Motor neuron (in vitro differentiated cells): ENCODE measurements at regions not wholly inside any gene's neighbourhood (a gene's known extent, or its start where the extent isn't known, plus 50 kb on each side); places are given as distances from the start of the nearest gene placed in this dataset.
A peak's percentile ranks its signal among the peaks of the same experiment; 100 is the strongest.

Experiments
- ATAC-seq, 8 experiments: fragments of 200-7000 bp; cut with Tn5 transposase; replicated peaks in 6 of 8; 2 replicates each; pipeline ENCODE4 v1.8.0; 2021; ENCODE audit warnings: mild to moderate bottlenecking in 8 of 8, moderate library complexity in 8 of 8
- H3K27ac ChIP-seq, 2 donors: fragments of 250-450 bp; sonication (Bioruptor Pico); 2 replicates each; pipeline ENCODE4 v1.9.0; 2021; ENCODE audit warnings: antibody characterized with exemption in 2 of 2, mild to moderate bottlenecking in 2 of 2, moderate library complexity in 1 of 2
- H3K4me1 ChIP-seq, 2 donors: fragments of 250-450 bp; sonication (Bioruptor Pico); replicated peaks in 1 of 2; 2 replicates each; pipeline ENCODE4 v1.6.1; 2021; ENCODE audit warnings: antibody characterized with exemption in 2 of 2, mild to moderate bottlenecking in 2 of 2, moderate library complexity in 1 of 2
- H3K4me3 ChIP-seq, 5 donors: fragments of 250-450 bp; sonication (Bioruptor Pico); 2 replicates each; pipeline ENCODE4 v1.9.0; 2021; ENCODE audit warnings: antibody characterized with exemption in 5 of 5, mild to moderate bottlenecking in 5 of 5, moderate library complexity in 4 of 5
- WGBS, 10 experiments: fragments of 450-650 bp; shearing (Covaris generic); methylation state at CpG; one replicate each; pipeline ENCODE4 v1.0.0; 2022; 5-methylcytosine and 5-hydroxymethylcytosine counted together
- in situ Hi-C, 9 experiments: fragments of 400-800 bp; cut with MboI; loops; one replicate each; pipeline ENCODE4 v1.15.0; 2021; ENCODE audit warnings: low sequenced_read_pairs in 9 of 9, low pct_unique_long_range_greater_than_20kb in 2 of 9; ENCODE audit not compliant: unreplicated experiment in 9 of 9

GRCh38 chr2:175872721-175873120 is 129.3 kb downstream of the LNPK start:
- Histone ChIP-seq H3K27ac (no peak overlapping the region), H3K4me1 (no peaks in the 10 kb centered on the region), H3K4me3 (no peak overlapping the region)
- ATAC-seq: no peak
- in situ Hi-C loops: no loop called here

GRCh38 chr2:175872005-175872348 is 130.1 kb downstream of the LNPK start:
- no peak overlapping the region for H3K27ac ChIP-seq
- H3K4me3 ChIP-seq: no peak overlapping the region
- 14 to 97% (median 85%) methylated on average over 1 to 5 of the region's 5 CpGs; no CpG with 5 or more reads in 1 of the 10 experiments for WGBS, 10 experiments
- in situ Hi-C loops: no loop called here
- no peaks in the 10 kb centered on the region for H3K4me1 ChIP-seq
- no peak for ATAC-seq

- no peak overlapping the region for H3K4me3 ChIP-seq
- ATAC-seq: no peak
- no peak overlapping the region for H3K27ac ChIP-seq
- in situ Hi-C loops: no loop called here
- 5 to 100% (median 84%) methylated on average over 1 to 3 of the region's 3 CpGs for WGBS, 10 experiments
- H3K4me1 ChIP-seq: no peaks in the 10 kb centered on the region
Measured at GRCh38 chr2:175871331-175872004, 130.6 kb downstream of the LNPK start.

- Histone ChIP-seq H3K27ac (no peak overlapping the region), H3K4me1 (peaks cover 8 to 13% of the 10 kb centered on the region in 2 donors), H3K4me3 (no peak overlapping the region)
- in situ Hi-C loops: no loop called here
- WGBS, 10 experiments: 50 to 100% (median 90%) methylated on average over 1 to 4 of the region's 4 CpGs; no CpG with 5 or more reads in 2 of the 10 experiments
- no peak for ATAC-seq
Measured at GRCh38 chr2:175865716-175866115, 136.4 kb downstream of the LNPK start.

- peaks cover 8 to 13% of the 10 kb centered on the region in 2 donors for H3K4me1 ChIP-seq
- ATAC-seq: peak in 6 of 8 experiments; percentile 60 to 96 (median 88)
- H3K27ac ChIP-seq: peak overlapping the region in 1 of 2 donors; percentile 6
- in situ Hi-C loops: no loop called here
- H3K4me3 ChIP-seq: no peak overlapping the region
- 24 to 54% (median 41%) methylated on average over 1 to 6 of the region's 7 CpGs; no CpG with 5 or more reads in 3 of the 10 experiments for WGBS, 10 experiments
Measured at GRCh38 chr2:175864137-175864850, 137.8 kb downstream of the LNPK start.

- WGBS, 10 experiments: 44 to 100% (median 86%) methylated on average over 1 of the region's 2 CpGs; no CpG with 5 or more reads in 4 of the 10 experiments
- in situ Hi-C loops: no loop called here
- Histone ChIP-seq H3K27ac (no peak overlapping the region), H3K4me1 (peaks cover 8 to 13% of the 10 kb centered on the region in 2 donors), H3K4me3 (no peak overlapping the region)
- peak in 3 of 8 experiments; percentile 20 to 73 (median 31) for ATAC-seq
Measured at GRCh38 chr2:175861958-175862357, 140.1 kb downstream of the LNPK start.

GRCh38 chr2:175855794-175856453 is 146.1 kb downstream of the LNPK start:
- in situ Hi-C loops: no loop called here
- H3K27ac ChIP-seq: no peak overlapping the region
- no peak overlapping the region for H3K4me3 ChIP-seq
- peak; percentile 8 to 91 (median 55) for ATAC-seq
- 17 to 100% (median 57%) methylated on average over 1 to 4 of the region's 4 CpGs; no CpG with 5 or more reads in 1 of the 10 experiments for WGBS, 10 experiments
- peaks cover 41 to 49% of the 10 kb centered on the region in 2 donors for H3K4me1 ChIP-seq

GRCh38 chr2:175855236-175855635 is 146.8 kb downstream of the LNPK start:
- no peak overlapping the region for H3K4me3 ChIP-seq
- H3K27ac ChIP-seq: no peak overlapping the region
- in situ Hi-C loops: no loop called here
- no peak for ATAC-seq
- WGBS, 10 experiments: 0 to 61% (median 47%) methylated on average over 1 to 4 of the region's 4 CpGs; no CpG with 5 or more reads in 1 of the 10 experiments
- H3K4me1 ChIP-seq: peaks cover 41 to 54% of the 10 kb centered on the region in 2 donors

- in situ Hi-C loops: no loop called here
- peak overlapping the region in 1 of 2 donors; percentile 10 for H3K27ac ChIP-seq
- WGBS, 10 experiments: 8 to 65% (median 28%) methylated on average over 2 to 6 of the region's 6 CpGs
- H3K4me1 ChIP-seq: peaks cover 41 to 54% of the 10 kb centered on the region in 2 donors
- no peak overlapping the region for H3K4me3 ChIP-seq
- ATAC-seq: peak in 6 of 8 experiments; percentile 27 to 66 (median 54)
Measured at GRCh38 chr2:175854665-175855064, 147.4 kb downstream of the LNPK start.

- Histone ChIP-seq H3K27ac (peak overlapping the region in 1 of 2 donors; percentile 23), H3K4me1 (peaks cover 41 to 54% of the 10 kb centered on the region in 2 donors), H3K4me3 (no peak overlapping the region)
- in situ Hi-C loops: no loop called here
- 10 to 95% (median 18%) methylated on average over 1 to 3 of the region's 3 CpGs; no CpG with 5 or more reads in 2 of the 10 experiments for WGBS, 10 experiments
- ATAC-seq: peak in 5 of 8 experiments; percentile 28 to 66 (median 42)
Measured at GRCh38 chr2:175854129-175854528, 147.9 kb downstream of the LNPK start.

- in situ Hi-C loops: no loop called here
- ATAC-seq: peak in 3 of 8 experiments; percentile 34 to 46 (median 42)
- Histone ChIP-seq H3K4me1 (peaks cover 41 to 54% of the 10 kb centered on the region in 2 donors), H3K4me3 (no peak overlapping the region), H3K27ac (peak overlapping the region in 1 of 2 donors; percentile 28)
- 30 to 98% (median 73%) methylated on average over 1 to 5 of the region's 5 CpGs; no CpG with 5 or more reads in 2 of the 10 experiments for WGBS, 10 experiments
Measured at GRCh38 chr2:175853616-175853890, 148.5 kb downstream of the LNPK start.

- no peak overlapping the region for H3K4me3 ChIP-seq
- in situ Hi-C loops: no loop called here
- H3K4me1 ChIP-seq: peaks cover 41 to 54% of the 10 kb centered on the region in 2 donors
- WGBS, 10 experiments: 17 to 80% (median 46%) methylated on average over 1 to 7 of the region's 7 CpGs
- H3K27ac ChIP-seq: peak overlapping the region; percentile 42 to 49
- peak; percentile 16 to 95 (median 73) for ATAC-seq
Measured at GRCh38 chr2:175852879-175853615, 149.0 kb downstream of the LNPK start.

- in situ Hi-C loops: no loop called here
- no peak overlapping the region for H3K27ac ChIP-seq
- H3K4me3 ChIP-seq: no peak overlapping the region
- peak in 3 of 8 experiments; percentile 21 to 36 (median 30) for ATAC-seq
- peaks cover 18 to 49% of the 10 kb centered on the region in 2 donors for H3K4me1 ChIP-seq
Measured at GRCh38 chr2:175847128-175847527, 154.9 kb downstream of the LNPK start.
